ENCODE measurements at regions not wholly inside any gene's neighbourhood (a gene's known extent, or its start where the extent isn't known, plus 50 kb on each side); places are given as distances from the start of the nearest gene placed in this dataset.
A peak's percentile ranks its signal among the peaks of the same experiment; 100 is the strongest.

GRCh38 chr15:99511531-99511865 is 54.3 kb upstream of the MEF2A start:
- H3K27me3 Mint-ChIP-seq: no peaks in the 10 kb centered on the region
- H3K9ac ChIP-seq (ENCODE audit: low read length): peak overlapping the region; percentile 64
- H3K27me3 ChIP-seq (replicated peaks in 1 of 4; ENCODE audit: control extremely low read depth in 1 of 4, control insufficient read depth in 3 of 4, insufficient read depth in 4 of 4, low read length in 3 of 4): no peaks in the 10 kb centered on the region
- H3K79me2 ChIP-seq (ENCODE audit: control insufficient read depth, insufficient read depth, low read length): no peaks in the 10 kb centered on the region
- DNase-seq (no peak), ATAC-seq (ENCODE audit: low read depth) (no peak)
- H3K4me1 ChIP-seq (ENCODE audit: control insufficient read depth in 2 of 2, insufficient read depth in 2 of 2, low read length in 2 of 2): peaks cover 89 to 92% of the 10 kb centered on the region in 2 donors
- peaks cover 97% of the 10 kb centered on the region for H3K4me1 Mint-ChIP-seq
- no peaks in the 10 kb centered on the region for H4K20me1 ChIP-seq (ENCODE audit: control insufficient read depth, insufficient read depth, low read length, poor library complexity, severe bottlenecking)
- peaks cover 0 to 11% (median 3%) of the 10 kb centered on the region in 3 donors for H3K9me3 ChIP-seq (ENCODE audit: control extremely low read depth in 1 of 3, control insufficient read depth in 2 of 3, insufficient read depth in 1 of 3, low read length in 2 of 3)
- peak overlapping the region; percentile 90 for H3K27ac ChIP-seq (ENCODE audit: low read length in 2 of 2)
- peak overlapping the region; percentile 97 for H3K27ac Mint-ChIP-seq
- peak overlapping the region; percentile 25 to 62 (median 35) for H3K4me3 ChIP-seq (ENCODE audit: control extremely low read depth in 1 of 5, extremely low read depth in 1 of 5, insufficient read depth in 1 of 5, low read depth in 2 of 5, low read length in 4 of 5)
- WGBS (ENCODE audit: insufficient coverage): 0% methylated on average over 2 of the region's 6 CpGs
- peak overlapping the region; percentile 57 for H2AFZ ChIP-seq (ENCODE audit: insufficient read depth, low read depth, low read length, poor library complexity, severe bottlenecking)
- CTCF ChIA-PET: interaction anchor here (0.6 to 5.3 kb wide), 13 partner anchors 8 to 192 kb away, joined by 3 to 41 read pairs (median 3); partner anchors contain the start of gene MEF2A
- POLR2A ChIA-PET: interaction anchor here (1.7 to 3.4 kb wide), 3 partner anchors 9 to 54 kb away, joined by 6 to 64 read pairs (median 16); partner anchors contain the start of gene MEF2A
- intact Hi-C loops (cut with micrococcal nuclease): loop anchor here (2.0 to 5.0 kb wide), 3 partner anchors 59 to 1091 kb away; partner anchors contain the start of genes ASB7 and LINS1
- H3K4me3 Mint-ChIP-seq: peak overlapping the region; percentile 87
- TF ChIP-seq EZH2 (IDR thresholded peaks at IDR 0.05; ENCODE audit: borderline replicate concordance, insufficient read depth, low read depth, low read length, poor library complexity, severe bottlenecking) (no peak), CTCF (IDR thresholded peaks at IDR 0.05) (no peak)
- H3K36me3 ChIP-seq (replicated peaks in 1 of 2; ENCODE audit: control extremely low read depth in 1 of 2, control insufficient read depth in 1 of 2, extremely low read depth in 1 of 2, insufficient read depth in 2 of 2, low read length in 1 of 2): no peaks in the 10 kb centered on the region
- peak overlapping the region; percentile 78 for H3K4me2 ChIP-seq (replicated peaks; ENCODE audit: low read depth, low read length, poor library complexity, severe bottlenecking)
- H3K9me3 Mint-ChIP-seq (ENCODE audit: insufficient read depth): no peaks in the 10 kb centered on the region

GRCh38 chr15:99511866-99512661 is 53.7 kb upstream of the MEF2A start:
- Histone ChIP-seq H3K27me3 (replicated peaks in 1 of 4; ENCODE audit: control extremely low read depth in 1 of 4, control insufficient read depth in 3 of 4, insufficient read depth in 4 of 4, low read length in 3 of 4) (no peaks in the 10 kb centered on the region), H3K4me3 (ENCODE audit: control extremely low read depth in 1 of 5, extremely low read depth in 1 of 5, insufficient read depth in 1 of 5, low read depth in 2 of 5, low read length in 4 of 5) (peak overlapping the region; percentile 25 to 62 (median 35)), H3K79me2 (ENCODE audit: control insufficient read depth, insufficient read depth, low read length) (no peaks in the 10 kb centered on the region), H4K20me1 (ENCODE audit: control insufficient read depth, insufficient read depth, low read length, poor library complexity, severe bottlenecking) (no peaks in the 10 kb centered on the region), H3K27ac (ENCODE audit: low read length in 2 of 2) (peak overlapping the region; percentile 90), H3K4me2 (replicated peaks; ENCODE audit: low read depth, low read length, poor library complexity, severe bottlenecking) (peak overlapping the region; percentile 78), H3K9me3 (ENCODE audit: control extremely low read depth in 1 of 3, control insufficient read depth in 2 of 3, insufficient read depth in 1 of 3, low read length in 2 of 3) (peaks cover 0 to 11% (median 3%) of the 10 kb centered on the region in 3 donors), H2AFZ (ENCODE audit: insufficient read depth, low read depth, low read length, poor library complexity, severe bottlenecking) (peak overlapping the region; percentile 57), H3K36me3 (replicated peaks in 1 of 2; ENCODE audit: control extremely low read depth in 1 of 2, control insufficient read depth in 1 of 2, extremely low read depth in 1 of 2, insufficient read depth in 2 of 2, low read length in 1 of 2) (no peaks in the 10 kb centered on the region), H3K9ac (ENCODE audit: low read length) (peak overlapping the region; percentile 64), H3K4me1 (ENCODE audit: control insufficient read depth in 2 of 2, insufficient read depth in 2 of 2, low read length in 2 of 2) (peaks cover 83 to 87% of the 10 kb centered on the region in 2 donors)
- ATAC-seq (ENCODE audit: low read depth) (peak; percentile 79), DNase-seq (peak; percentile 88)
- no peaks in the 10 kb centered on the region for H3K27me3 Mint-ChIP-seq
- WGBS (ENCODE audit: insufficient coverage): 4% methylated on average over 13 of the region's 14 CpGs
- CTCF ChIA-PET: interaction anchor here (0.7 to 5.3 kb wide), 13 partner anchors 9 to 192 kb away, joined by 3 to 41 read pairs (median 3); partner anchors contain the start of gene MEF2A
- POLR2A ChIA-PET: interaction anchor here (1.7 to 3.4 kb wide), 3 partner anchors 9 to 54 kb away, joined by 6 to 64 read pairs (median 16); partner anchors contain the start of gene MEF2A
- peak overlapping the region; percentile 87 for H3K4me3 Mint-ChIP-seq
- peak overlapping the region; percentile 97 for H3K27ac Mint-ChIP-seq
- H3K9me3 Mint-ChIP-seq (ENCODE audit: insufficient read depth): no peaks in the 10 kb centered on the region
- TF ChIP-seq EZH2 (IDR thresholded peaks at IDR 0.05; ENCODE audit: borderline replicate concordance, insufficient read depth, low read depth, low read length, poor library complexity, severe bottlenecking) (no peak), CTCF (IDR thresholded peaks at IDR 0.05) (no peak)
- H3K4me1 Mint-ChIP-seq: peaks cover 94% of the 10 kb centered on the region
- intact Hi-C loops (cut with micrococcal nuclease): loop anchor here (1.0 to 5.0 kb wide), 6 partner anchors 8 to 1090 kb away; partner anchors contain the start of genes ASB7, LINS1 and MEF2A
